Brain microvascular endothelial cell (primary cell): ENCODE measurements at regions not wholly inside any gene's neighbourhood (a gene's known extent, or its start where the extent isn't known, plus 50 kb on each side); places are given as distances from the start of the nearest gene placed in this dataset.

Experiments
- DNase-seq: peaks from one replicate; pipeline ENCODE4 v3.0.0-alpha.2; 2020
- H3K27ac ChIP-seq: fragments of 250-450 bp; sonication (Bioruptor Pico); 2 replicates; pipeline ENCODE4 v1.5.1; 2020; ENCODE audit warnings: mild to moderate bottlenecking, moderate library complexity
- H3K27me3 ChIP-seq: fragments of 250-450 bp; sonication (Bioruptor Pico); replicated peaks from 2 replicates; pipeline ENCODE4 v1.5.1; 2020; ENCODE audit warnings: mild to moderate bottlenecking
- H3K36me3 ChIP-seq: fragments of 250-450 bp; sonication (Bioruptor Pico); replicated peaks from 2 replicates; pipeline ENCODE4 v1.5.1; 2020; ENCODE audit warnings: mild to moderate bottlenecking
- H3K4me3 ChIP-seq: 2 replicates; pipeline ENCODE4 v1.5.1; 2011; ENCODE audit warnings: low read depth, mild to moderate bottlenecking, control low read depth, low read length, moderate library complexity
- in situ Hi-C: cut with HindIII; loops from 2 replicates; pipeline ENCODE4 v1.10.0; 2017; ENCODE audit warnings: low sequenced_read_pairs, low pct_ligation_motif_present
- TF ChIP-seq, protein P1 (sequence below): IDR thresholded peaks from 2 replicates; pipeline ENCODE4 v1.5.1; 2011; ENCODE audit warnings: low read depth, mild to moderate bottlenecking, moderate library complexity, low read length, control low read depth, inconsistent platforms; ENCODE audit errors: missing control alignments

DNA sequence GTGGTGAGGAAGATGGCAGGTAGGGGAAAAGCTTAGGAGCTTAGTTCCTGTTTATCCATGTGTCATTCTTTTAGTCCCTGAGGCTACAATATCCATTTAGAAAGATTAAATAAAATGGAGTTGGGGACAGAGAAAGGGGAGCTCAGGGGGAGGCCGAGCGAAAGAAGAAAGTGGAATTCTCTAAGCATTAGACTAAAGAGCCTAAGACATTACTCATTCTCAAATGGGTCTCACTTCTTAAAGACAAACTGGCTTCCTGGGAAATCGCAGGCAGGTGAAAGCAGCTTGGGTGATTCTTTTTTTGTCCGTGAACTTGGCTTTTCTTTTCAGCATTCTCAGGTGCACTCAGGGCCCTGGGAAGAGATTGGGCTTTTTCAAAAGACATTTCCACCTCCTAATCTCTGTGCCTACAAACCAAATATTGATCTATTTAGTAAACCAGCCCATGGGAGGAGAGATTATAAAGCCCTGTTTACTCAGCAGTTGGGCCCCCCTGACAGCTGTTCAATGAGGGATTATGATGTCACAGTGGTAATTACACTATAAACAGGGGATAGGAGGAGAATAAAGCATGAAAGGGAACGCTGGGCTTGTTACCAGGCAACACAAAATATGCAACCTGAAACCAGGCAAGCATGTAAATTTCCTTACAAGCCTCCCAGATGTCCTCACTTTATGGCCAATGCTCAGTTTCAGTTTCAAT is 584.0 kb downstream of the ACTL7B start:
- TF ChIP-seq, protein P1, sequence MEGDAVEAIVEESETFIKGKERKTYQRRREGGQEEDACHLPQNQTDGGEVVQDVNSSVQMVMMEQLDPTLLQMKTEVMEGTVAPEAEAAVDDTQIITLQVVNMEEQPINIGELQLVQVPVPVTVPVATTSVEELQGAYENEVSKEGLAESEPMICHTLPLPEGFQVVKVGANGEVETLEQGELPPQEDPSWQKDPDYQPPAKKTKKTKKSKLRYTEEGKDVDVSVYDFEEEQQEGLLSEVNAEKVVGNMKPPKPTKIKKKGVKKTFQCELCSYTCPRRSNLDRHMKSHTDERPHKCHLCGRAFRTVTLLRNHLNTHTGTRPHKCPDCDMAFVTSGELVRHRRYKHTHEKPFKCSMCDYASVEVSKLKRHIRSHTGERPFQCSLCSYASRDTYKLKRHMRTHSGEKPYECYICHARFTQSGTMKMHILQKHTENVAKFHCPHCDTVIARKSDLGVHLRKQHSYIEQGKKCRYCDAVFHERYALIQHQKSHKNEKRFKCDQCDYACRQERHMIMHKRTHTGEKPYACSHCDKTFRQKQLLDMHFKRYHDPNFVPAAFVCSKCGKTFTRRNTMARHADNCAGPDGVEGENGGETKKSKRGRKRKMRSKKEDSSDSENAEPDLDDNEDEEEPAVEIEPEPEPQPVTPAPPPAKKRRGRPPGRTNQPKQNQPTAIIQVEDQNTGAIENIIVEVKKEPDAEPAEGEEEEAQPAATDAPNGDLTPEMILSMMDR: no peak

DNA sequence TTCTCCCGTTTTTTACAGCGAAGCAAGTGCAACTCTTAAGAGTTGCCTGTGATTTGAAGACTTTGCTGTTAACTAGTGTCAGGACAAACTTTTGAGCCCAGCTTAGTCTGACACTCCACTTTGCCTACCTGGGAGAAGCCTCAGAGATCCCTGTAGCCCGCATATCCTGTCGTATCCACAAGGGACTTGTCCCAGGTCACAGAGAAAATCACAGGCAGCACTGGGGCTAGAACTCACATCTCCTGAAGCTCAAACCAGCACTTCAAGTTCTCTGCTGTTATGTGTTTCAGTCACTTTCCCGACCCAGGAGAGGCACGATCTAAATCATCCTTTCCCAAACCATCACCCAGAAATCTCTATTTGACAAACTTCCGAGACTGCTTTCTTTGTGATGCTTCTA is 584.5 kb downstream of the ACTL7B start:
- in situ Hi-C loops: no loop called here
- Histone ChIP-seq H3K27me3 (no peaks in the 10 kb centered on the region), H3K36me3 (no peaks in the 10 kb centered on the region), H3K27ac (no peak overlapping the region), H3K4me3 (no peak overlapping the region)
- TF ChIP-seq, protein P1: no peak
- DNase-seq: no peak

More for the DNA sequence above, 584.0 kb downstream of the ACTL7B start:
- in situ Hi-C loops: no loop called here
- Histone ChIP-seq H3K36me3 (no peaks in the 10 kb centered on the region), H3K4me3 (peak overlapping the region; percentile 18), H3K27ac (peak overlapping the region; percentile 15), H3K27me3 (no peaks in the 10 kb centered on the region)
- DNase-seq: peak; percentile 67

DNA sequence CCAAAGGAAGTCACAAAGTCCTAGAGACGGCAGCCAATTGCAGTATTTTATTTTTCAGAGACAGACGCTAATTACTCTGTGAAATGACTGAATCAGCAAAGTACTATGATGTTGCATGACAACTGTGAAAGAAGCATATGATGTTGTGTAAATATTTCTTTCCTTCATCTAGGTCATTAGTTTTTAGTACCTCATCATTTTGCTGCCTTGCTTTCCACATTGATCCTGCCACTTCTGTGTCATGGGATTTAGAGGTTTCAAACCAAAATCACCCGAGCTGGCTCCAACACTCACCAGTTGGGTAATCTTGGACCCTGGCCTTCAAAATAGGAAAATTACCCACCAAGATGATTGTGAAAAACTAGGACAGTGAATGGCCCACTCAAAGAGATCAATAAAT is 585.2 kb downstream of the ACTL7B start:
- TF ChIP-seq, protein P1: no peak
- no peaks in the 10 kb centered on the region for H3K36me3 ChIP-seq
- H3K4me3 ChIP-seq: no peak overlapping the region
- in situ Hi-C loops: no loop called here
- DNase-seq: no peak
- no peaks in the 10 kb centered on the region for H3K27me3 ChIP-seq
- H3K27ac ChIP-seq: no peak overlapping the region

DNA sequence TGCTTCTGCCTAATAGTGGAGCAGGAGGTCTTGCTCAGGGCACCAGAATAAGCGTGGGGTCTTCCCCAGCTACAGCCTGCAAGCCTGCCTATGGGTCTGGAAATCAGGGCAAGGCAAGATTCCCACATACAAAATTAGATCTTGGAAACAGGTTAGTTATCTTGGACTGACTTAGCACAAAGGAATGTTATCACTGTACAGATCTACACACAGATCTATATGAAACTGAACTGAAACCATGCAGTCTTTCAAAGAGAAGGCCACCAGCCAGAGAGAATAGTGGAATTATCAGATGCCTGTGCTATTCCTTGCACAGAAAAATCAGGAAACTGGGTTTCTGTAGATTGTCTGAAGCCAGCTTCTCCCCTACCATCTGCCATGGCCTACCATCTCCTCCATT is 585.7 kb downstream of the ACTL7B start:
- in situ Hi-C loops: no loop called here
- TF ChIP-seq, protein P1: peak; percentile 31
- no peak overlapping the region for H3K27ac ChIP-seq
- no peak overlapping the region for H3K4me3 ChIP-seq
- H3K27me3 ChIP-seq: no peaks in the 10 kb centered on the region
- no peak for DNase-seq
- no peaks in the 10 kb centered on the region for H3K36me3 ChIP-seq

DNA sequence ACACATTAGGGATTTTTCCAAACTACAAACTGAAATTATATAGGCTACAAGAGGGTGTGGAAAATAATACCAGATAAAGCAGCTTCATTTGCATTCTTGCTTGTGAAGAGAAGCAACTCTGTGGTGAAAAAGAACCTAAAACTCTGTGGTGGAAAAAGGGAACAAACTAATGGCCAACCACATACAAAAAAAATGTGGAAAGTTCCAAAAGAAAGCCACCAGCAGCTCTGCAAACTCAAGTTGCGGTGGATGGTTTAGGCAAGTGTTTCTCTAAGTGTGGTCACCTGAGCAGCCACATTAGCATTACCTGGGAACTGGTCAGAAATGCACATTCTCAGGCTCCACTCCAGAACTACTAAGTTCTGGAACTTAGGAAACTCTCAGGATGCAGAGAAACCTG is 586.4 kb downstream of the ACTL7B start:
- Histone ChIP-seq H3K27ac (no peak overlapping the region), H3K27me3 (no peaks in the 10 kb centered on the region), H3K36me3 (no peaks in the 10 kb centered on the region), H3K4me3 (no peak overlapping the region)
- in situ Hi-C loops: no loop called here
- DNase-seq: no peak
- TF ChIP-seq, protein P1: no peak

DNA sequence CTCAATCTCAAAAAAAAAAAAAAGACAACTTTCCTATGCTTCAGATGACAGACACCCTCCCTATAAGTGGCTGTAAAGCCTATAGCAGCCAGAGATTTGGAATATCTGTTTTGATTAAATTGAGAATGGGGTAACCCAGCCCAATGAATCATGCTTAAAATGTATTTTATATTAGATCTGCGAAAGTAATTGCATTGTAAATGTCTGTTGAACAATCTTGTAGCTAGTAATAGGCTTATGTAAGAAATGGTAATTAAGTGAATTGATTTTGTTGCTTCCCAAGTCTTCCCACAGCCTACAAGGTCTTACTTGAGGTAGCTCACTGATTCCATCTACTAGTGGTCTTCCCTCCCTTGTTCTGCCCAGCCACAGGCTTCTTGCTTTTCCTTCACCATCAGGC is 590.7 kb downstream of the ACTL7B start:
- Histone ChIP-seq H3K36me3 (no peaks in the 10 kb centered on the region), H3K4me3 (no peak overlapping the region), H3K27ac (no peak overlapping the region), H3K27me3 (no peaks in the 10 kb centered on the region)
- TF ChIP-seq, protein P1: no peak
- in situ Hi-C loops: no loop called here
- DNase-seq: no peak
